NCI-H345 treated with DMSO at 0.1 percent for 48 hours (cell line): ENCODE measurements at regions not wholly inside any gene's neighbourhood (a gene's known extent, or its start where the extent isn't known, plus 50 kb on each side); places are given as distances from the start of the nearest gene placed in this dataset.

Experiments used
- DNase-seq: peaks from one replicate; lab custom pipeline; 2025; ENCODE audit not compliant: unreplicated experiment; lab: John Stamatoyannopoulos, UW

GRCh38 chr7:145928937-145929336 is 187.7 kb upstream of the CNTNAP2 start:
- no peak for DNase-seq

GRCh38 chr7:145919712-145920111 is 196.9 kb upstream of the CNTNAP2 start:
- DNase-seq, result no peak

- no peak for DNase-seq
Observed at GRCh38 chr7:145916776-145917175, 199.8 kb upstream of the CNTNAP2 start.

GRCh38 chr7:145915679-145916078 is 200.9 kb upstream of the CNTNAP2 start:
- no peak for DNase-seq

GRCh38 chr7:145909991-145910513 is 206.5 kb upstream of the CNTNAP2 start:
- no peak for DNase-seq

GRCh38 chr7:145903658-145904057 is 212.9 kb upstream of the CNTNAP2 start:
- DNase-seq, result no peak

GRCh38 chr7:145902123-145902522 is 214.5 kb upstream of the CNTNAP2 start:
- no peak for DNase-seq

GRCh38 chr7:145899938-145900337 is 216.7 kb upstream of the CNTNAP2 start:
- DNase-seq, result no peak

GRCh38 chr7:145893925-145894535 is 222.6 kb upstream of the CNTNAP2 start:
- DNase-seq, result no peak

- DNase-seq, result peak; percentile 79
Observed at GRCh38 chr7:145884716-145885514, 231.7 kb upstream of the CNTNAP2 start.

GRCh38 chr7:145876376-145876775 is 240.2 kb upstream of the CNTNAP2 start:
- DNase-seq, result no peak

GRCh38 chr7:145875267-145875666 is 241.3 kb upstream of the CNTNAP2 start:
- DNase-seq, result no peak

GRCh38 chr7:145868935-145869334 is 247.7 kb upstream of the CNTNAP2 start:
- DNase-seq, result no peak

GRCh38 chr7:145862212-145862611 is 254.4 kb upstream of the CNTNAP2 start:
- DNase-seq, result no peak

- DNase-seq, result no peak
Observed at GRCh38 chr7:145860809-145861208, 255.8 kb upstream of the CNTNAP2 start.

- no peak for DNase-seq
Observed at GRCh38 chr7:145850636-145851035, 266.0 kb upstream of the CNTNAP2 start.

GRCh38 chr7:145848691-145849090 is 267.9 kb upstream of the CNTNAP2 start:
- DNase-seq, result no peak

GRCh38 chr7:145845345-145845744 is 271.3 kb upstream of the CNTNAP2 start:
- DNase-seq, result no peak

GRCh38 chr7:145839814-145840213 is 276.8 kb upstream of the CNTNAP2 start:
- DNase-seq, result no peak

GRCh38 chr7:145831616-145832206 is 284.9 kb upstream of the CNTNAP2 start:
- no peak for DNase-seq

- DNase-seq, result no peak
Observed at GRCh38 chr7:145817687-145818086, 298.9 kb upstream of the CNTNAP2 start.

- no peak for DNase-seq
Observed at GRCh38 chr7:145812218-145812617, 304.4 kb upstream of the CNTNAP2 start.
